ENCODE measurements at regions not wholly inside any gene's neighbourhood (a gene's known extent, or its start where the extent isn't known, plus 50 kb on each side); places are given as distances from the start of the nearest gene placed in this dataset.

DNA sequence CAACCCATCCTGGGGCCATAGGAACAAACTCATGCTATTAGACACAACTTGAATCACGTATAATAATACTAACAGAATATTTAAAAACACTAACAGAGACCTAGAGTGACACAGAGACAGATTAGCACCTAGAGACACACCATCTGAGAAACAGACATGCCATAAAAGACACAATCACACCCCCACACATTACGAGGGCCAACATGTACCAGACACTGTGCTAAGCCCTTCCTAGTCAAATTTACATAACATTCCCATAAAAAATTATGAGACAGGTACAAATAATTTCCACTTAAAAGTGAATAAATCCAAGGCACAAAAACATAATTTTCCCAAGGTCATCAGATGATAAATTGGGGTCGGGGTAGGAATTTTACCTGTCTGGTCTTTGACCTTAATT lies 141.1 kb upstream of the PRSS16 start:
- Histone ChIP-seq H3K36me3 (ENCODE audit: control insufficient read depth in 4 of 4, insufficient read depth in 3 of 4, low read depth in 1 of 4, low read length in 3 of 4) (no peaks in the 10 kb centered on the region), H3K9ac (ENCODE audit: low read depth in 1 of 2, low read length in 2 of 2) (no peak overlapping the region), H3K4me1 (ENCODE audit: control insufficient read depth in 4 of 4, insufficient read depth in 4 of 4, low read length in 3 of 4) (no peaks in the 10 kb centered on the region), H3K27me3 (ENCODE audit: control insufficient read depth in 4 of 4, insufficient read depth in 4 of 4, low read length in 3 of 4) (no peaks in the 10 kb centered on the region), H3K9me3 (ENCODE audit: control insufficient read depth in 4 of 4, low read length in 3 of 4) (no peaks in the 10 kb centered on the region), H3K4me3 (ENCODE audit: low read depth in 1 of 3, low read length in 3 of 3) (no peak overlapping the region), H3K27ac (ENCODE audit: low read depth in 1 of 2, low read length in 2 of 2) (no peak overlapping the region)
- no peak for DNase-seq (ENCODE audit: low spot score)
- TF ChIP-seq FOXA2 (IDR thresholded peaks at IDR 0.05): no peak
- TF ChIP-seq, protein P1, sequence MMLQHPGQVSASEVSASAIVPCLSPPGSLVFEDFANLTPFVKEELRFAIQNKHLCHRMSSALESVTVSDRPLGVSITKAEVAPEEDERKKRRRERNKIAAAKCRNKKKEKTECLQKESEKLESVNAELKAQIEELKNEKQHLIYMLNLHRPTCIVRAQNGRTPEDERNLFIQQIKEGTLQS (IDR thresholded peaks at IDR 0.05): no peak
- TF ChIP-seq HNF4A (conservative IDR thresholded peaks at IDR 0.05): no peak
- no peak for TF ChIP-seq JUND (IDR thresholded peaks at IDR 0.05)
- no peak for TF ChIP-seq YY1 (IDR thresholded peaks at IDR 0.05)
- TF ChIP-seq NR2F2 (IDR thresholded peaks at IDR 0.05): no peak
- no peak for TF ChIP-seq GABPA (IDR thresholded peaks at IDR 0.05 in 1 of 2, conservative IDR thresholded peaks at IDR 0.05 in 1 of 2)
- TF ChIP-seq, protein P2, sequence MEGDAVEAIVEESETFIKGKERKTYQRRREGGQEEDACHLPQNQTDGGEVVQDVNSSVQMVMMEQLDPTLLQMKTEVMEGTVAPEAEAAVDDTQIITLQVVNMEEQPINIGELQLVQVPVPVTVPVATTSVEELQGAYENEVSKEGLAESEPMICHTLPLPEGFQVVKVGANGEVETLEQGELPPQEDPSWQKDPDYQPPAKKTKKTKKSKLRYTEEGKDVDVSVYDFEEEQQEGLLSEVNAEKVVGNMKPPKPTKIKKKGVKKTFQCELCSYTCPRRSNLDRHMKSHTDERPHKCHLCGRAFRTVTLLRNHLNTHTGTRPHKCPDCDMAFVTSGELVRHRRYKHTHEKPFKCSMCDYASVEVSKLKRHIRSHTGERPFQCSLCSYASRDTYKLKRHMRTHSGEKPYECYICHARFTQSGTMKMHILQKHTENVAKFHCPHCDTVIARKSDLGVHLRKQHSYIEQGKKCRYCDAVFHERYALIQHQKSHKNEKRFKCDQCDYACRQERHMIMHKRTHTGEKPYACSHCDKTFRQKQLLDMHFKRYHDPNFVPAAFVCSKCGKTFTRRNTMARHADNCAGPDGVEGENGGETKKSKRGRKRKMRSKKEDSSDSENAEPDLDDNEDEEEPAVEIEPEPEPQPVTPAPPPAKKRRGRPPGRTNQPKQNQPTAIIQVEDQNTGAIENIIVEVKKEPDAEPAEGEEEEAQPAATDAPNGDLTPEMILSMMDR (IDR thresholded peaks at IDR 0.05; ENCODE audit: low read depth, low read length, missing input control): no peak
- TF ChIP-seq REST (IDR thresholded peaks at IDR 0.05): no peak
- TF ChIP-seq ZBTB33 (IDR thresholded peaks at IDR 0.05): no peak
- no peak for TF ChIP-seq SP1 (IDR thresholded peaks at IDR 0.05)
- WGBS: 86% methylated on average over 3 of the region's 3 CpGs

- TF ChIP-seq, protein P2 (IDR thresholded peaks at IDR 0.05; ENCODE audit: low read depth, low read length, missing input control): no peak
- TF ChIP-seq REST (IDR thresholded peaks at IDR 0.05) (no peak), RAD21 (IDR thresholded peaks at IDR 0.05) (no peak)
- no peak overlapping the region for H3K9ac ChIP-seq (ENCODE audit: low read depth in 1 of 2, low read length in 2 of 2)
- H3K27ac ChIP-seq (ENCODE audit: low read depth in 1 of 2, low read length in 2 of 2): no peak overlapping the region
- no peaks in the 10 kb centered on the region for H3K27me3 ChIP-seq (ENCODE audit: control insufficient read depth in 4 of 4, insufficient read depth in 4 of 4, low read length in 3 of 4)
- WGBS: 73% methylated on average over 2 of the region's 2 CpGs
- H3K4me3 ChIP-seq (ENCODE audit: low read depth in 1 of 3, low read length in 3 of 3): no peak overlapping the region
- DNase-seq (ENCODE audit: low spot score): no peak
- no peaks in the 10 kb centered on the region for H3K4me1 ChIP-seq (ENCODE audit: control insufficient read depth in 4 of 4, insufficient read depth in 4 of 4, low read length in 3 of 4)
- peaks cover 0 to 2% (median 0%) of the 10 kb centered on the region in 4 donors for H3K9me3 ChIP-seq (ENCODE audit: control insufficient read depth in 4 of 4, low read length in 3 of 4)
- no peaks in the 10 kb centered on the region for H3K36me3 ChIP-seq (ENCODE audit: control insufficient read depth in 4 of 4, insufficient read depth in 3 of 4, low read depth in 1 of 4, low read length in 3 of 4)
Measured at GRCh38 chr6:27111743-27112142, 135.8 kb upstream of the PRSS16 start.
